ENCODE measurements at regions not wholly inside any gene's neighbourhood (a gene's known extent, or its start where the extent isn't known, plus 50 kb on each side); places are given as distances from the start of the nearest gene placed in this dataset.

DNA sequence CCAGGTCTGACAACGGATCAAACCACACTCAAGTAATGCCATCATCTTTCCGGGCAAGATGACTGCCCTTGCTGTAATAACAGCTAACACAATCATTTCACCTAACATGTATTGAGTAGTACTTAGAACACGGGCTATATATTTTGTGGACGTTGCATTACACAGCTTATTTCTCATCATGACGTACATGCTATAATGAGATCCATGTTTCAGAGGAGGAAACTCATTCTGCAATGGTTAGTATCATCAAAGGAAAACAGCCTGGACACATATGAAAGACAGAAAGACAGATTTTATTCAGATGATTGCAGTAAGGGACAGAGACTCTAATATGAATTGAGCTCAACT is 446.7 kb downstream of the HS3ST3B1 start:
- no peak overlapping the region for H3K4me3 Mint-ChIP-seq
- H3K27me3 Mint-ChIP-seq (ENCODE audit: low read depth): no peaks in the 10 kb centered on the region
- DNase-seq (no peak), ATAC-seq (no peak)
- H3K36me3 Mint-ChIP-seq (ENCODE audit: insufficient read depth): no peaks in the 10 kb centered on the region
- H3K9me3 Mint-ChIP-seq: no peaks in the 10 kb centered on the region
- no peaks in the 10 kb centered on the region for H3K4me1 Mint-ChIP-seq (ENCODE audit: low read depth)

DNA sequence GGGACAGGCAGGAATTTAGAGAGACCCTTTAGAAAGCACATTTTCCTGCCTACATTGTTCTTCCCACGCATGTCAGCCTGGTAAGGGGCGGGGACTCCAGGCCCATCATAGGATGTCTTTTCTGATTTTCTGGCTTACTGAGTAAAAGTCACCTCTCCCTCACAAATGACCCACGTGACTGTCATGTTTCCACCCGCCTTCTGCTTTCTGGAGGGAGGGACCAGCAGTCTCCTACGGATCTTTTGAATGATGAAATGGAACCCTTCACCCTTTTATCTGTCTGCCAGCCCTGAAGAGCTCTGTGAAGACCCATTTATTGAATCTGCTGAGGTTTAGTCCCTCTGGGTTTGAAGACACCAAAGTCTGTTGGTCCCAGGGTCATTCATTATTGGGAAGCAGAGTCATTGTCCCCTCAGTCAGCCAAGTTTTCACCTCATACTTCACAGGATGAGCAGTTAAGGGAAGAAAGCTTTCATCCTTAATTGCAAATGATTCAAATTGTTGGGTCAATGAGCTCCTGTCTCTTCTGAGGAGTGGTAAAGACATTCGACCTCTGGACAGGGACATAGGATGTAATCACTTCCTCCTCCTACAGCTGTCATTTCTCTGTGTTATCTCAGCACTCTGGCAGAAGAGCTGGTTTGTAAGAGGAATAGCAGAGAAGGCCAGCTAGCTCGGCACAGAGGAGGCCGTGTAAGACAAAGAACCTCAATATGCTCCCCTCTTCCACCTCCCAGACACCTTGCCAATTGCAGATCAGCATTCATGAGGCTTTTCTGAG is 446.1 kb downstream of the HS3ST3B1 start:
- H3K9me3 Mint-ChIP-seq: no peaks in the 10 kb centered on the region
- ATAC-seq: no peak
- H3K4me1 Mint-ChIP-seq (ENCODE audit: low read depth): no peaks in the 10 kb centered on the region
- DNase-seq: no peak
- no peak overlapping the region for H3K4me3 Mint-ChIP-seq
- H3K27me3 Mint-ChIP-seq (ENCODE audit: low read depth): no peaks in the 10 kb centered on the region
- no peaks in the 10 kb centered on the region for H3K36me3 Mint-ChIP-seq (ENCODE audit: insufficient read depth)

DNA sequence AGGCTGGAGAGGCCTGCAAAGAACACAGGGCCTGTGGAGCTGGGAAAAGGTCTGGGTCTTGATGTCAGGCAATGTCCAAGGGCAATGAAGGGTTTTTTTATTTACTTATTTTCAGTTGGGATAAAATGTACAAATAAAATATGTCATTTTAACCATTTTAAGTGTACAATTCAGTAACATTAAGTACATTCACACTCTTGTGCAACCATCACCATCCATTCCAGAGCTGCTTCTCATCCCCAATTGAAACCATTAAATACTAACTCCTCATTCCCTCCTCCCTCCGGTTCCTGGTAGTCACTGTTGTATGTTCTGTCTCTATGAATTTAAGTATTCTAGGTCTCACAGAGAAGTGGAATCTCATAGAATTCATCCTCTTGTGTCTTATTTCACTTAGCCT is 444.7 kb downstream of the HS3ST3B1 start:
- no peaks in the 10 kb centered on the region for H3K9me3 Mint-ChIP-seq

GRCh38 chr17:14744761-14745473 is 444.0 kb downstream of the HS3ST3B1 start:
- Mint-ChIP-seq H3K4me3 (no peak overlapping the region), H3K4me1 (ENCODE audit: low read depth) (no peaks in the 10 kb centered on the region), H3K9me3 (no peaks in the 10 kb centered on the region), H3K27me3 (ENCODE audit: low read depth) (peaks cover 2% of the 10 kb centered on the region), H3K36me3 (ENCODE audit: insufficient read depth) (no peaks in the 10 kb centered on the region)
- DNase-seq: no peak
- no peak for ATAC-seq

More for the DNA sequence above, 444.7 kb downstream of the HS3ST3B1 start:
- Mint-ChIP-seq H3K4me3 (no peak overlapping the region), H3K4me1 (ENCODE audit: low read depth) (no peaks in the 10 kb centered on the region), H3K36me3 (ENCODE audit: insufficient read depth) (no peaks in the 10 kb centered on the region), H3K27me3 (ENCODE audit: low read depth) (no peaks in the 10 kb centered on the region)
- DNase-seq: no peak
- no peak for ATAC-seq

DNA sequence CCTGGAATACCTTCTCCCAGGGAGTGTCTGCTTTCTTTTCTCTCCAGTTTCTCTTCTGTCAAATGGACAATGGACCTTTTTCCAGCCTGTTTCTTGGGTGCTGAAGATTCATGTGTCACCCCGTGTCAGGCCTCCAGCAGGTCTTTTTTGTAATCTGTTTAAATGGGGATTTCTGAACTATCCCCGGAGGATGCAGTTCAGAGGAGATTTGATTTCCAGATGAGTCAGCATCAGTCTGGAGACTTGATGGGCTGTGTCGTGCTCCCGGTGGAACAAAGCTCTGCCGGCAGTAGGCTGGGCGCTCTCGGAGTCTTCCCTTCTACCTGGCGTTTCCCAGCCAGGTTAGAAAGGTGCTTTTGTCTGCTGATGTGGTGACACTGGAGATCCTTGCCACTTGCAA is 440.6 kb downstream of the HS3ST3B1 start:
- DNase-seq (no peak), ATAC-seq (no peak)
- Mint-ChIP-seq H3K4me1 (ENCODE audit: low read depth) (no peaks in the 10 kb centered on the region), H3K9me3 (no peaks in the 10 kb centered on the region), H3K27me3 (ENCODE audit: low read depth) (peaks cover 2% of the 10 kb centered on the region), H3K36me3 (ENCODE audit: insufficient read depth) (no peaks in the 10 kb centered on the region), H3K4me3 (no peak overlapping the region)

- Mint-ChIP-seq H3K4me1 (ENCODE audit: low read depth) (no peaks in the 10 kb centered on the region), H3K9me3 (no peaks in the 10 kb centered on the region), H3K4me3 (no peak overlapping the region), H3K36me3 (ENCODE audit: insufficient read depth) (no peaks in the 10 kb centered on the region), H3K27me3 (ENCODE audit: low read depth) (peaks cover 2% of the 10 kb centered on the region)
- ATAC-seq: no peak
- no peak for DNase-seq
Observed at GRCh38 chr17:14739656-14740431, 439.0 kb downstream of the HS3ST3B1 start.

GRCh38 chr17:14738652-14738988 is 437.7 kb downstream of the HS3ST3B1 start:
- Mint-ChIP-seq H3K9me3 (no peaks in the 10 kb centered on the region), H3K36me3 (ENCODE audit: insufficient read depth) (no peaks in the 10 kb centered on the region), H3K27me3 (ENCODE audit: low read depth) (peaks cover 5% of the 10 kb centered on the region), H3K4me3 (no peak overlapping the region), H3K4me1 (ENCODE audit: low read depth) (no peaks in the 10 kb centered on the region)
- ATAC-seq (no peak), DNase-seq (no peak)

DNA sequence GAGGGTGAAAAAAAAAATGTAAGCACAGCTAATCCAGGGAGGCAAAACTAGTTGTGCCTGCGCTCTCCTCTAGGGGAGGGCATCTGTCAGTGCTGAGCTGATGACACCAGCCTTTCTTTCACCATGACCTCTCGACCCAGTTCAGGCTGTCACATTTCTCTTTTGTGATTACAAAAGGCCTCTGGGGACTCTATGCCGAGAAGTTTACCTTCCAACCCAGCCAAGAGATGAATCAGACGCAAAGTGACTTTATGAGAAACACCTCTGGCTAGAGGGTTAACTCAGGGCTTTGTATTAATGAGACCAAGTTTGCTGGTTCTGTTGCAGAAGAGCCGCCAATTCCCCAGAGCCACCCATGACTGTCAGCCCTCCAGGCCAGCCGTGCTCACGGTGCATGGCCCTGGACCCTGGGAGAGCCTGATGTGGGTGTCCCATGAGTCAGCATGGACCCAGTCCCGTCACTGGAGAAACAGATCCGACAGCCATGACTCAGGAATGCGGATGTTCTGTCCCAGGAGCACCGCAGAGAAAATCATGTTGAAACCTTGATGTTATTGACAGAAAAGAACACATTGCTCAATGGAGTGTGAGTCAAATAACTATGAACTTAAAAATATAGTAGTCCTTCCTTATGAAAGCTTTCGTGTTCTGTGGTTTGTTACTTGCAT is 437.2 kb downstream of the HS3ST3B1 start:
- Mint-ChIP-seq H3K36me3 (ENCODE audit: insufficient read depth) (no peaks in the 10 kb centered on the region), H3K9me3 (no peaks in the 10 kb centered on the region), H3K4me3 (no peak overlapping the region), H3K27me3 (ENCODE audit: low read depth) (peaks cover 5% of the 10 kb centered on the region), H3K4me1 (ENCODE audit: low read depth) (no peaks in the 10 kb centered on the region)
- DNase-seq (no peak), ATAC-seq (no peak)

GRCh38 chr17:14736631-14737030 is 435.8 kb downstream of the HS3ST3B1 start:
- no peak for ATAC-seq
- no peak overlapping the region for H3K4me3 Mint-ChIP-seq
- no peaks in the 10 kb centered on the region for H3K36me3 Mint-ChIP-seq (ENCODE audit: insufficient read depth)
- no peaks in the 10 kb centered on the region for H3K4me1 Mint-ChIP-seq (ENCODE audit: low read depth)
- no peaks in the 10 kb centered on the region for H3K9me3 Mint-ChIP-seq
- DNase-seq: no peak
- H3K27me3 Mint-ChIP-seq (ENCODE audit: low read depth): peaks cover 5% of the 10 kb centered on the region

DNA sequence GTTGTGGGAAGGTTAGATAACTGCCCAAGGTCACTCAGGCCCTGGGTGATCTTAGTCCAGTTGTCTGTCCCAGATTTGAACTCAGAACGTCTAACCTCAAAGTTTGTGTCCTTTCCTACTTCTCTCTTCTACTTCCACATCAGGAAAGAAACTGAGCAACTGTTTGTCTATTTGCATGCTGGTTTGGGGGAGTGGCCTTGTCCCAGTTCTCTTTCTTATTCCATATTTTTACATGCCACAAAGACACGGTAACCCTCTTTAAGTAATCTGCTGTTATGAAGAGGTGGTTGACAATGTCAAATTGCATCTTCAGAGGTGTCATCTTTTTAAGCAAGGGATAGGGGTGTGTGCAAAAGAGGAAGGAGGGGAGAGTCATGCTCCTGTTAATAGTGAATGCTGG is 432.5 kb downstream of the HS3ST3B1 start:
- DNase-seq (no peak), ATAC-seq (no peak)
- Mint-ChIP-seq H3K4me1 (ENCODE audit: low read depth) (no peaks in the 10 kb centered on the region), H3K4me3 (no peak overlapping the region), H3K27me3 (ENCODE audit: low read depth) (peaks cover 5% of the 10 kb centered on the region), H3K9me3 (peaks cover 3% of the 10 kb centered on the region), H3K36me3 (ENCODE audit: insufficient read depth) (no peaks in the 10 kb centered on the region)

- no peak overlapping the region for H3K4me3 Mint-ChIP-seq
- no peaks in the 10 kb centered on the region for H3K4me1 Mint-ChIP-seq (ENCODE audit: low read depth)
- peaks cover 5% of the 10 kb centered on the region for H3K27me3 Mint-ChIP-seq (ENCODE audit: low read depth)
- DNase-seq (no peak), ATAC-seq (no peak)
- H3K36me3 Mint-ChIP-seq (ENCODE audit: insufficient read depth): no peaks in the 10 kb centered on the region
- H3K9me3 Mint-ChIP-seq: peaks cover 3% of the 10 kb centered on the region
Observed at GRCh38 chr17:14732211-14732610, 431.3 kb downstream of the HS3ST3B1 start.

DNA sequence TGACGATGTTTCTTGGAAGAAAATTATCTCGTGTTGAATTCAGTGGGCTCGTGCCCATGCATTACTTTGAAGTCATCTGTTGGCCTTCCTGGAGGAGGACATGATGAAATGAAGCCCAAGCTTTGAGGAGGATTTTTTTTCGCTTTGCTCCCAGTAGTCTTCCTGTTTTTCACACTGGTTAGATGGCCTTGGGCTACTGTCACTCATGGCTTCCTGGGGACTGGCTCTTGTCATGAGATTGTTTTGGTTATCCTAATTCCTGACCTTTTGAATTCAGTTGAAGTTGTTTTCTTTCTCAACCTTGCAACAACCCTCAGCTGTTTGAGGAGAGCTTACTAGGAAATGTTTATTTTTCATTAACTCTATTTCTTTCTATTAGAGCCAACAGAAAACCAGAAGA is 430.7 kb downstream of the HS3ST3B1 start:
- no peaks in the 10 kb centered on the region for H3K36me3 Mint-ChIP-seq (ENCODE audit: insufficient read depth)
- no peaks in the 10 kb centered on the region for H3K4me1 Mint-ChIP-seq (ENCODE audit: low read depth)
- ATAC-seq: no peak

GRCh38 chr17:14730821-14731220 is 429.9 kb downstream of the HS3ST3B1 start:
- ATAC-seq (no peak), DNase-seq (no peak)
- no peak overlapping the region for H3K4me3 Mint-ChIP-seq
- peaks cover 3% of the 10 kb centered on the region for H3K9me3 Mint-ChIP-seq
- H3K36me3 Mint-ChIP-seq (ENCODE audit: insufficient read depth): no peaks in the 10 kb centered on the region
- H3K27me3 Mint-ChIP-seq (ENCODE audit: low read depth): peaks cover 5% of the 10 kb centered on the region
- H3K4me1 Mint-ChIP-seq (ENCODE audit: low read depth): no peaks in the 10 kb centered on the region

More for the DNA sequence above, 430.7 kb downstream of the HS3ST3B1 start:
- Mint-ChIP-seq H3K4me3 (no peak overlapping the region), H3K9me3 (peaks cover 3% of the 10 kb centered on the region), H3K27me3 (ENCODE audit: low read depth) (peaks cover 5% of the 10 kb centered on the region)
- no peak for DNase-seq

- H3K27me3 Mint-ChIP-seq (ENCODE audit: low read depth): peaks cover 2% of the 10 kb centered on the region
- H3K36me3 Mint-ChIP-seq (ENCODE audit: insufficient read depth): no peaks in the 10 kb centered on the region
- no peaks in the 10 kb centered on the region for H3K4me1 Mint-ChIP-seq (ENCODE audit: low read depth)
- peaks cover 6% of the 10 kb centered on the region for H3K9me3 Mint-ChIP-seq
- H3K4me3 Mint-ChIP-seq: no peak overlapping the region
- no peak for ATAC-seq
- DNase-seq: no peak
Observed at GRCh38 chr17:14725729-14726128, 424.8 kb downstream of the HS3ST3B1 start.
